Activated naive CD8-positive, alpha-beta T cell (primary cell): ENCODE measurements at regions not wholly inside any gene's neighbourhood (a gene's known extent, or its start where the extent isn't known, plus 50 kb on each side); places are given as distances from the start of the nearest gene placed in this dataset.
"Not testable (repeated sequence)": the region's sequence is repeated elsewhere in the genome, so short reads cannot be mapped to it uniquely, and the experiment has no call there.

ENCODE experiments used
- H3K27ac Mint-ChIP-seq: one replicate; pipeline ENCODE4 v1.8.0; 2021; ENCODE audit warnings: mixed read lengths
- H3K27me3 Mint-ChIP-seq: one replicate; pipeline ENCODE4 v1.8.0; 2021; ENCODE audit warnings: mixed read lengths
- H3K36me3 Mint-ChIP-seq: one replicate; pipeline ENCODE4 v1.8.0; 2021; ENCODE audit warnings: mixed read lengths
- H3K4me1 Mint-ChIP-seq: one replicate; pipeline ENCODE4 v1.8.0; 2021; ENCODE audit warnings: low read depth, mixed read lengths
- H3K4me3 Mint-ChIP-seq: one replicate; pipeline ENCODE4 v1.8.0; 2021; ENCODE audit warnings: mild to moderate bottlenecking, mixed read lengths
- H3K9me3 Mint-ChIP-seq: one replicate; pipeline ENCODE4 v1.8.0; 2021; ENCODE audit warnings: low read depth, mixed read lengths

- no peak overlapping the region for H3K4me3 Mint-ChIP-seq
- no peak overlapping the region for H3K27ac Mint-ChIP-seq
- no peaks in the 10 kb centered on the region for H3K36me3 Mint-ChIP-seq
- no peaks in the 10 kb centered on the region for H3K27me3 Mint-ChIP-seq
- H3K4me1 Mint-ChIP-seq, result no peaks in the 10 kb centered on the region
- H3K9me3 Mint-ChIP-seq, result no peaks in the 10 kb centered on the region
These were observed 250.5 kb upstream of the MYT1L start for GRCh38 chr2:2581331-2582159.

- H3K27ac Mint-ChIP-seq, H3K36me3 Mint-ChIP-seq, H3K4me1 Mint-ChIP-seq, H3K9me3 Mint-ChIP-seq, H3K4me3 Mint-ChIP-seq, H3K27me3 Mint-ChIP-seq: not testable (repeated sequence)
These were observed 249.8 kb upstream of the MYT1L start for GRCh38 chr2:2580841-2581240.

DNA sequence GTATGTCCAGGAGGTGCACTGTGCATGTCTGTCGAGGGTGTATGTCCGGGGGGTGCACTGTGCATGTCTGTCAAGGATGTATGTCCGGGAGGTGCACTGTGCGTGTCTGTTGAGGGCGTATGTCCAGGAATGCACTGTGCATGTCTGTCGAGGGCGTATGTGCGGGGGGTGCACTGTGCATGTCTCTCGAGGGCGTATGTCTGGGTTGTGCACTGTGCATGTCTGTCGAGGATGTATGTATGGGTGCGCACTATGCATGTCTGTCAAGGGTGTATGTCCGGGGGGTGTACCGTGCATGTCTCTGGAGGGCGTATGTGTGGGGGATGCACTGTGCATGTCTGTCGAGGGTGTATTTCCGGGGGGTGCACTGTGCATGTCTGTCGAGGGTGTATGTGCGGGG is 249.3 kb upstream of the MYT1L start:
- no peak overlapping the region for H3K27ac Mint-ChIP-seq
- no peaks in the 10 kb centered on the region for H3K4me1 Mint-ChIP-seq
- H3K9me3 Mint-ChIP-seq, result no peaks in the 10 kb centered on the region
- H3K27me3 Mint-ChIP-seq, result no peaks in the 10 kb centered on the region
- no peak overlapping the region for H3K4me3 Mint-ChIP-seq
- H3K36me3 Mint-ChIP-seq, result no peaks in the 10 kb centered on the region

DNA sequence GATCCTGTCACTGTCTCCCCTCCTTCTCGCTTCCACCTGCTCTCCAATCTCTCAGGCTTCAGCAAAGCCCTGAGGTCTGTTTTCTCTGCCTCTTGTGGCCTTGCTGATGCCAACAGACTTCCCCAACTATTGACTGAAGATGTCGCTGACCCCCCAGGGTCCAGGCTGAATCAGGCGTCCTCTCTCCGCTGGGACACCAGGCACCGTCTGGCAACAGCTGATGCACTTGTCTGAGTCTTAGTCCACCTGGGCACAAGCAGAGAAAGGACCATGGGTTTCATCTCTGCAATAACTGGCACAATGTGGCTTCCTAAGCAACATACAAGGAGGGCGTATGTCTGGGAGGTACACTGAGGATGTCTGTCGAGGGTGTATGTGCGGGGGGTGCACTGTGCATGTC is 248.7 kb upstream of the MYT1L start:
- H3K36me3 Mint-ChIP-seq, result no peaks in the 10 kb centered on the region
- no peaks in the 10 kb centered on the region for H3K4me1 Mint-ChIP-seq
- H3K27me3 Mint-ChIP-seq, result no peaks in the 10 kb centered on the region
- no peak overlapping the region for H3K27ac Mint-ChIP-seq
- no peak overlapping the region for H3K4me3 Mint-ChIP-seq
- H3K9me3 Mint-ChIP-seq, result no peaks in the 10 kb centered on the region

DNA sequence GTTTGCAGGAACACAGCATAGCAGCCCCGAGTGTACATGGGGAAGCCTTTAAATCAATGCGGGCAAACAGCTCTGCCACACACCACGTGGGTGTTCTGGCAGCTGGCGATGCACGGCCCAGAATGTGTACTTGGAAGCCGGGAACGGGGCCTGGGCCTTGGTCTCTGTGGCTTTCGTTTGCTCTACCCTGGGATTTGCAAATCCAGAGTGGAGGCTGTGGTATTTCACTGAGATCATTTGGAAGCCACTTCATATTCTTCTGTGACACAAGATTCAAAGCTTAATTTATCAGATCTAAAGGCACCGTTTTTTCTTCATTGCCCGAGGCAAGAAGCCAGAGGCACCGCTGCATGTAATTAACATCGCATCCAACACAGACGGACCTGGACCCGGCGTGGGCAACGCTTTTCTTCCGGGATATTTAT is 246.3 kb upstream of the MYT1L start:
- H3K27ac Mint-ChIP-seq, result no peak overlapping the region
- H3K4me1 Mint-ChIP-seq, result no peaks in the 10 kb centered on the region
- no peaks in the 10 kb centered on the region for H3K27me3 Mint-ChIP-seq
- H3K36me3 Mint-ChIP-seq, result no peaks in the 10 kb centered on the region
- H3K9me3 Mint-ChIP-seq, result no peaks in the 10 kb centered on the region
- H3K4me3 Mint-ChIP-seq, result no peak overlapping the region

DNA sequence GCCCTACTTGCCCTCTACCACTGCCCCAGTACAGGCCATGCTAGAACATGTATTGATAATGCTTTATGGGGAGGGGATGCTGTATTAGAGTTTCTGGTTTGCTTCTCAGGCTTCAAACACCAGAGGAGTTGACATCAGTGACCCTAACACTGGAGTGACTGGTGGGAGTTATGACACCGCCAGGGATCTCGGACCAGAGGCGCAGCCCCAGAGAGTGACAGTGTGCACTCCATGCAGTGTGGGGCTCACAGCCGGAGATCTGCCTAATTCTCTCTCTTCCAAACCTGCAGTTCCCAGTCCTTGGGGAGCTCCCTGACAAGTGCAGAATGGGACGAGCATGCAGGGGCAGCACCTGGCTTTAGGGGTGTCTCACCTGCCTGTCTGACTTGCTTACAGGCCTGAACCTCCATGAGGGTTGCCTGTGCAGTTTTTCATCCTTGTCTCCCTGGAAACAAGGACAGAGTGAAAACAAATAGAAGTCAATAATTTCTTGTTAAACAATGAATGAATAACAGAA is 244.9 kb upstream of the MYT1L start:
- H3K4me3 Mint-ChIP-seq, result no peak overlapping the region
- H3K27ac Mint-ChIP-seq, result no peak overlapping the region
- H3K4me1 Mint-ChIP-seq, result no peaks in the 10 kb centered on the region
- no peaks in the 10 kb centered on the region for H3K27me3 Mint-ChIP-seq
- H3K36me3 Mint-ChIP-seq, result no peaks in the 10 kb centered on the region
- H3K9me3 Mint-ChIP-seq, result no peaks in the 10 kb centered on the region

DNA sequence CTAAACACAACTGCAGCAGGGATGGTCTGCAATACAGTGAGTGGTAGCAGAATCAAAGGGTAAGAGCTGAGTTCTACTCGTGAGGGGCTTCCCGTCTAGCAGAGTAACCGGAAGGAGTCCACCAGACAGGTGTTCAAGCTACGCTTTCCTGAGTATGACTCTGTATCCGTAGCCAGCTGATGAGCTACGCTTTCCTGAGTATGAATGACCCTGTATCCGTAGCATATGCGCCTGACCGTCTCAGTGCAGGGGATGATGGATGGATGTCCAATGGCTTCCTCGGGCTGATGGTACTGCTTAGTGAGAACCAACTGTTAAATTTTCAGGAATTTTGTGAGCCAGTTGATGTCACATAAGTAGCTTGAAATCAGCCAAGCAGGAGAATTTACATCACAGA is 244.1 kb upstream of the MYT1L start:
- Mint-ChIP-seq H3K27ac (no peak overlapping the region), H3K4me3 (no peak overlapping the region), H3K4me1 (no peaks in the 10 kb centered on the region), H3K36me3 (no peaks in the 10 kb centered on the region), H3K27me3 (no peaks in the 10 kb centered on the region), H3K9me3 (no peaks in the 10 kb centered on the region)

DNA sequence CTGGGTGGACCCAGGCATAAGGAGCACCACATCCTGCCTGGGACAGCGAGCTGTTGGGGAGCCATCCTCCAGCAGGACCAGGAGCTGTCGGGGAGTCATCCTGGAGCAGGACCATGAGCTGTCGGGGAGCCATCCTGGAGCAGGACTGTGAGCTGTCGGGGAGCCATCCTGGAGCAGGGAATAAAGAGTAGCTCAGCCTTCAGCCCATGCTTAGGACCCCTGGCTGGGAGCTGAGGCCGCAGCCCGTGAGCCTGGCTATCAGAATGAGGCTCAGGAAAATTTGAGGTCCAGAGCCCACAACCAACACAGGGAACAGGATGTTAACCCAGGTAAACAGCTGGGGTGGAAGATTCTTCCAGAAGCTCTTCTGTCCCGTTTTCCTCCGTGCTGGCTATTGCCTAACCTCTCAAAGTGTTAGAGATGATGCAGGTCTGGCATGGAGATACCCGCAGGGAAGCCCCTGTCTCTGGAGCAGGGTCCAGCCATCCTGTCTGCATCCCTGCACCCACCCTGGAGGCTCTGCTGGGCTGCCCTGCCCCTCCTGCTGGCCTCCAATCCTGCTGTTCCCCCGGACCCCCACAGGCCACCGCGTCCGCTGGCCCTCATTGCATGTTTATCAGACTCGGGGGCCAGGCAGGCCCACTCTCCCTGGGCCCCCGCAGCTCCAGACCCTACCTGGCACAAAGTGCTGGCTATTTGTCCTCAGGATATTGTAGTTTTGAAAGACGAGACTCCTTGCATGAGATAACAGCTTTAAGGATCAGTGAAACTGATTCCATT is 243.5 kb upstream of the MYT1L start:
- no peak overlapping the region for H3K27ac Mint-ChIP-seq

DNA sequence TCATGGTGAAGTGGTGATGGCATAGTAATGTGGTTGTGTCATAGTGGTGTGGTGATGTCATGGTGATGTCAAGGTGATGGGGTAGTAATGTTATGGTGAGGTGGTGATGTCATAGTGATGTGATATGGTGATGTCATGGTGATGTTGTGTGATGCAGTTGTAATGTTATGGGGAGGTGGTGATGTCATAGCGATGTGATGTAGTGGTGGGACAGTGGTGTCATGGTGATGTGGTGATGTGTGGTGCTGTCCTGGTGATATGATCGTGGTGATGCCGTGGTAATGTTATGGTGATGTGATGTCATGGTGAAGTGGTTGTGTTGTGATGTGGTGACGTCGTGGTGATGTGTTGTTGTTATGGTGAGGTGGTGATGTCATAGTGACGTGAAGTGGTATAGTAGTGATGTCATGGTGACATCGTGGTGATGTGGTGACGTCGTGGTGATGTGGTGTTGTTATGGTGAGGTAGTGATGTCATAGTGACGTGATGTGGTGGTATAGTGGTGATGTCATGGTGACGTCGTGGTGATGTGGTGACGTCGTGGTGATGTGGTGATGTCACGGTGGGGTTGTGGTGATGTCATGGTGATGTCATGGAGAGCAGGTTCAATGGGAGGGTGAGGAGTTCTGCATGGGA is 242.7 kb upstream of the MYT1L start:
- no peaks in the 10 kb centered on the region for H3K36me3 Mint-ChIP-seq
- H3K27ac Mint-ChIP-seq, result no peak overlapping the region
- no peaks in the 10 kb centered on the region for H3K9me3 Mint-ChIP-seq
- no peaks in the 10 kb centered on the region for H3K27me3 Mint-ChIP-seq
- H3K4me3 Mint-ChIP-seq, result no peak overlapping the region
- H3K4me1 Mint-ChIP-seq, result no peaks in the 10 kb centered on the region

More for the DNA sequence above, 243.5 kb upstream of the MYT1L start:
- no peaks in the 10 kb centered on the region for H3K27me3 Mint-ChIP-seq
- H3K36me3 Mint-ChIP-seq, result no peaks in the 10 kb centered on the region
- no peak overlapping the region for H3K4me3 Mint-ChIP-seq
- no peaks in the 10 kb centered on the region for H3K4me1 Mint-ChIP-seq
- no peaks in the 10 kb centered on the region for H3K9me3 Mint-ChIP-seq

DNA sequence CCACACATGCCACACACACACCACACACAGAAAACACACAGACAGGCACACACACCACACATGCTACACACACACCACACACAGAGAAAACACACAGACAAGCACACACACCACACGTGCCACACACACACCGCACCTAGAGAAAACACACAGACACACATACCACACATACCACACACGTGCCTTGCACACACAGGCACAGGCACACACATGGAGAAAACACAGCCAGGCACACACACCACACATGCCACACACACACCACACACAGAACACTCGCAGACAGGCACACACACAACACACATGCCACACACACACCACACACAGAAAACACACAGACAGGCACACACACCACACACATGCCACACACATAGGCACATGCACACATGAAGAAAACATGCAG is 242.1 kb upstream of the MYT1L start:
- Mint-ChIP-seq H3K4me1 (no peaks in the 10 kb centered on the region), H3K27me3 (no peaks in the 10 kb centered on the region)

DNA sequence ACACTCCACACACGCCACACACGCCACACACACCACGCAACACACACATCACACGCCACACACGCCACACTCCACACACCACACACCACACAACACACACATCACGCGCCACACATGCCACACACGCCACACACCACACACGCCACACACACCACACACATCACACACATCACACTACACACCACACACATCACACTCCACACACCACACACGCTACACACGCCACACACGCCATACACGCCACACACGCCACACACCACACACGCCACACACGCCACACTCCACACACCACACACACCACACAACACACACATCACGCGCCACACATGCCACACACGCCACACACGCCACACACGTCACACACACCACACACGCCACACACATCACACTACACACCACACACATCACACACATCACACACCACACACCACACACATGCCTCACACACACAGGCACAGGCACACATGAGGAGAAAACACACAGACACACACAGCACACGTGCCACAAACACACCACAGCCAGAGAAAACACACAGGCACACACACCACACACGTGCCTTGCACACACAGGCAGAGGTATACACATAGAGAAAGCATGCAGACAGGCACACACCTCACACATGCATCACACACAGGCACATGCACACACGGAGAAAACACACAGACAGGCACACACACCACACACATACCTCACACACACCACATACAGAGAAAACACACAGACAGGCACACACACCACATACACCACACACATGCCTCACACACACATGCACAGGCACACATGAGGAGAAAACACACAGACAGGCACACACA is 241.5 kb upstream of the MYT1L start:
- no peak overlapping the region for H3K27ac Mint-ChIP-seq
- H3K4me1 Mint-ChIP-seq, result no peaks in the 10 kb centered on the region
- no peaks in the 10 kb centered on the region for H3K36me3 Mint-ChIP-seq
- H3K4me3 Mint-ChIP-seq, result no peak overlapping the region
- no peaks in the 10 kb centered on the region for H3K27me3 Mint-ChIP-seq
- H3K9me3 Mint-ChIP-seq, result no peaks in the 10 kb centered on the region

More for the DNA sequence above, 242.1 kb upstream of the MYT1L start:
- Mint-ChIP-seq H3K4me3 (no peak overlapping the region), H3K27ac (no peak overlapping the region), H3K9me3 (no peaks in the 10 kb centered on the region), H3K36me3 (no peaks in the 10 kb centered on the region)

- no peak overlapping the region for H3K27ac Mint-ChIP-seq
- no peaks in the 10 kb centered on the region for H3K9me3 Mint-ChIP-seq
- H3K36me3 Mint-ChIP-seq, result no peaks in the 10 kb centered on the region
- no peak overlapping the region for H3K4me3 Mint-ChIP-seq
- H3K27me3 Mint-ChIP-seq, result no peaks in the 10 kb centered on the region
- no peaks in the 10 kb centered on the region for H3K4me1 Mint-ChIP-seq
These were observed 240.5 kb upstream of the MYT1L start for GRCh38 chr2:2571301-2572150.

DNA sequence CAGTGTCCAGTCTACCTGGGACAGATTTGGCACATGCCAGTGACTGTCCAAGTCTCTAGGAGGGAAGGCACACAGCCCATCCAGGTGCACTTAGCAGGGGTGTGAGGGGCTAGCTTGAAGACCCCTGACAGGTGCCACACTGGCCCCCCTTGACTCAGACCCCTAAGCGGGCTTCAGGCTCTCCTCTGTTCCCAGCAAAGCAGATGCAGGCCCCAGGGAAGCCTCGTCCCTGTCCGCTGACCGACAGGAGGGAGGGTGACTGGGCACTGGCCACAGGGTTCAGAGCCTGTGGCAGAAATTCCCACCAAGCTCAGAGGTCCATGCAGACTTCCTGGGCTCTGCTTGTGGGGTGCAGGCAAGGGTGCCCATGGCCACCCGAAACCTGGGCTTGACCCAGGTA is 239.8 kb upstream of the MYT1L start:
- Mint-ChIP-seq H3K9me3 (no peaks in the 10 kb centered on the region), H3K4me1 (no peaks in the 10 kb centered on the region), H3K4me3 (no peak overlapping the region), H3K27ac (no peak overlapping the region), H3K27me3 (no peaks in the 10 kb centered on the region), H3K36me3 (no peaks in the 10 kb centered on the region)

- H3K4me3 Mint-ChIP-seq, result no peak overlapping the region
- no peaks in the 10 kb centered on the region for H3K27me3 Mint-ChIP-seq
- H3K27ac Mint-ChIP-seq, result no peak overlapping the region
- H3K4me1 Mint-ChIP-seq, result no peaks in the 10 kb centered on the region
- H3K9me3 Mint-ChIP-seq, result no peaks in the 10 kb centered on the region
- no peaks in the 10 kb centered on the region for H3K36me3 Mint-ChIP-seq
These were observed 239.3 kb upstream of the MYT1L start for GRCh38 chr2:2570360-2570759.
